H1 (cell line): ENCODE measurements at regions not wholly inside any gene's neighbourhood (a gene's known extent, or its start where the extent isn't known, plus 50 kb on each side); places are given as distances from the start of the nearest gene placed in this dataset.

Experiments
- CTCF ChIA-PET: fragments of 300-600 bp; sonication (Branson Sonifier 250); formaldehyde crosslinking; loops from one replicate; lab custom pipeline; 2021; ENCODE audit not compliant: partially characterized antibody; lab: Charles Lee
- POLR2A ChIA-PET: fragments of 300-600 bp; sonication (Branson Sonifier 250); formaldehyde crosslinking; loops from one replicate; lab custom pipeline; 2021; ENCODE audit warnings: inconsistent platforms; ENCODE audit not compliant: partially characterized antibody; lab: Charles Lee
- DNase-seq, 2 experiments: peaks; one replicate each; pipeline versions ENCODE4 v3.0.0 to v3.0.0-alpha.2; 2010 to 2022; ENCODE audit warnings: low spot score in 2 of 2, low read depth in 1 of 2, mixed read lengths in 1 of 2
- FAIRE-seq: peaks from 2 replicates; lab custom pipeline; 2011; peaks lifted over from hg19 to GRCh38; lab: Jason Lieb, UNC
- H2AFZ ChIP-seq: 2 replicates; pipeline ENCODE4 v1.8.1; 2012; ENCODE audit warnings: low read length, inconsistent platforms
- H2AK5ac ChIP-seq: 2 replicates; pipeline ENCODE4 v1.6.1; 2013; ENCODE audit warnings: low read depth, low read length
- H2BK120ac ChIP-seq: replicated peaks from 2 replicates; pipeline ENCODE3; 2013; ENCODE audit warnings: low read depth, low read length, inconsistent platforms
- H2BK12ac ChIP-seq: 2 replicates; pipeline ENCODE4 v1.6.1; 2013; ENCODE audit warnings: low read depth, low read length
- H2BK15ac ChIP-seq: 2 replicates; pipeline ENCODE4 v1.6.1; 2013; ENCODE audit warnings: low read length
- H2BK20ac ChIP-seq: 2 replicates; pipeline ENCODE4 v1.6.1; 2013; ENCODE audit warnings: low read length
- H2BK5ac ChIP-seq: 2 replicates; pipeline ENCODE4 v1.6.1; 2013; ENCODE audit warnings: low read depth, low read length
- H3K14ac ChIP-seq: 2 replicates; pipeline ENCODE4 v1.6.1; 2013; ENCODE audit warnings: inconsistent platforms; ENCODE audit not compliant: insufficient read length
- H3K18ac ChIP-seq: 2 replicates; pipeline ENCODE4 v1.6.1; 2013; ENCODE audit warnings: low read length; ENCODE audit errors: extremely low read depth
- H3K23ac ChIP-seq: 2 replicates; pipeline ENCODE4 v1.6.1; 2013; ENCODE audit warnings: inconsistent platforms; ENCODE audit not compliant: insufficient read length
- H3K23me2 ChIP-seq: 2 replicates; pipeline ENCODE4 v1.6.1; 2013; ENCODE audit warnings: low read depth, low read length
- H3K27ac ChIP-seq: 2 replicates; pipeline ENCODE4 v1.6.1; 2011; ENCODE audit warnings: low read depth, low read length, inconsistent platforms
- H3K27me3 ChIP-seq, 4 experiments: replicated peaks in 1 of 4; 1 replicate in 1 of 4; 2 replicates in 3 of 4; pipeline versions ENCODE4 v1.6.1 to v1.8.1; 2011 to 2013; ENCODE audit warnings: low read length in 3 of 4, mild to moderate bottlenecking in 3 of 4, inconsistent platforms in 2 of 4, mixed read lengths in 2 of 4, moderate library complexity in 1 of 4; ENCODE audit not compliant: control insufficient read depth in 3 of 4, insufficient read depth in 3 of 4; ENCODE audit errors: extremely low read depth in 1 of 4
- H3K36me3 ChIP-seq, 4 experiments: 2 replicates each; pipeline versions ENCODE4 v1.6.1 to v1.8.1; 2011 to 2013; ENCODE audit warnings: mild to moderate bottlenecking in 4 of 4, low read length in 3 of 4, moderate library complexity in 2 of 4, control low read depth in 1 of 4, inconsistent platforms in 1 of 4; ENCODE audit not compliant: insufficient read depth in 4 of 4, control insufficient read depth in 2 of 4
- H3K4ac ChIP-seq: replicated peaks from 2 replicates; pipeline ENCODE3; 2013; ENCODE audit warnings: low read length, low read depth, mixed read lengths, inconsistent platforms; ENCODE audit not compliant: insufficient read length
- H3K4me1 ChIP-seq, 4 experiments: replicated peaks in 1 of 4; 1 replicate in 1 of 4; 2 replicates in 3 of 4; pipeline versions ENCODE4 v1.6.1 to v1.8.1; 2011 to 2013; ENCODE audit warnings: low read length in 3 of 4, inconsistent platforms in 2 of 4, mixed read lengths in 1 of 4; ENCODE audit not compliant: insufficient read depth in 4 of 4, control insufficient read depth in 3 of 4
- H3K4me2 ChIP-seq, 2 experiments: 2 replicates each; pipeline versions ENCODE4 v1.6.1 to v1.8.1; 2011 to 2013; ENCODE audit warnings: low read depth in 2 of 2, low read length in 2 of 2, control low read depth in 1 of 2, inconsistent platforms in 1 of 2, mild to moderate bottlenecking in 1 of 2; ENCODE audit not compliant: insufficient read depth in 1 of 2
- H3K4me3 ChIP-seq, 4 experiments: fragments of 200-600, 300-600 bp in 1 of 4; sonication (generic), shearing (Covaris generic), sonication (Bioruptor Twin) in 1 of 4; 2 replicates each; pipeline versions ENCODE4 v1.5.1 to v1.8.1; 2011 to 2016; ENCODE audit warnings: low read length in 4 of 4, low read depth in 3 of 4, control low read depth in 2 of 4, inconsistent platforms in 2 of 4, mild to moderate bottlenecking in 2 of 4, mixed read lengths in 1 of 4, moderate library complexity in 1 of 4; ENCODE audit not compliant: insufficient read depth in 2 of 4; ENCODE audit errors: extremely low read depth in 1 of 4
- H3K56ac ChIP-seq: replicated peaks from 2 replicates; pipeline ENCODE3; 2013; ENCODE audit warnings: low read depth, mild to moderate bottlenecking, mixed read lengths, low read length, inconsistent platforms; ENCODE audit not compliant: insufficient read length
- H3K79me1 ChIP-seq: 2 replicates; pipeline ENCODE4 v1.6.1; 2013; ENCODE audit warnings: low read depth, low read length, control low read depth
- H3K79me2 ChIP-seq, 2 experiments: 2 replicates each; pipeline versions ENCODE4 v1.6.1 to v1.8.1; 2012 to 2013; ENCODE audit warnings: low read length in 2 of 2, mild to moderate bottlenecking in 2 of 2, inconsistent platforms in 1 of 2; ENCODE audit not compliant: insufficient read depth in 2 of 2, control insufficient read depth in 1 of 2
- H3K9ac ChIP-seq, 4 experiments: replicated peaks in 1 of 4; 1 replicate in 1 of 4; 2 replicates in 3 of 4; pipeline versions ENCODE4 v1.6.1 to v1.8.1; 2011 to 2013; ENCODE audit warnings: low read depth in 3 of 4, low read length in 3 of 4, control low read depth in 2 of 4, mild to moderate bottlenecking in 2 of 4, moderate library complexity in 2 of 4, inconsistent platforms in 1 of 4; ENCODE audit errors: extremely low read depth in 1 of 4
- H3K9me3 ChIP-seq, 2 experiments: 2 replicates each; pipeline versions ENCODE4 v1.6.1 to v1.8.1; 2012 to 2013; ENCODE audit warnings: mild to moderate bottlenecking in 2 of 2, moderate library complexity in 2 of 2, control low read depth in 1 of 2, inconsistent platforms in 1 of 2, low read depth in 1 of 2, low read length in 1 of 2, mixed read lengths in 1 of 2; ENCODE audit not compliant: insufficient read depth in 2 of 2
- H4K20me1 ChIP-seq, 2 experiments: replicated peaks in 1 of 2; 2 replicates each; pipeline versions ENCODE3 to v1.8.1; 2011 to 2013; ENCODE audit warnings: inconsistent platforms in 2 of 2, low read length in 2 of 2, mild to moderate bottlenecking in 1 of 2; ENCODE audit not compliant: insufficient read depth in 2 of 2, control insufficient read depth in 1 of 2
- H4K5ac ChIP-seq: 2 replicates; pipeline ENCODE4 v1.6.1; 2013; ENCODE audit warnings: low read length, low read depth, mixed read lengths, inconsistent platforms; ENCODE audit not compliant: insufficient read length
- H4K8ac ChIP-seq: 2 replicates; pipeline ENCODE4 v1.8.0; 2013; ENCODE audit warnings: mild to moderate bottlenecking, moderate library complexity, low read length, inconsistent platforms; ENCODE audit not compliant: insufficient read depth; ENCODE audit errors: extremely low read depth
- H4K91ac ChIP-seq: replicated peaks from 2 replicates; pipeline ENCODE3; 2013; ENCODE audit warnings: low read length, mixed read lengths, inconsistent platforms; ENCODE audit not compliant: insufficient read length
- ATF3 ChIP-seq: IDR thresholded peaks from 2 replicates; pipeline ENCODE4 v1.6.1; 2011; ENCODE audit warnings: low read depth, mild to moderate bottlenecking, low read length; ENCODE audit not compliant: insufficient read depth
- BACH1 ChIP-seq: IDR thresholded peaks from 2 replicates; pipeline ENCODE4 v1.6.1; 2012; ENCODE audit warnings: low read length, improper control_type of control experiment
- BCL11A ChIP-seq, 2 experiments: IDR thresholded peaks; one replicate each; pipeline ENCODE4 v1.6.1; 2011; ENCODE audit warnings: low read depth in 2 of 2, low read length in 2 of 2, mild to moderate bottlenecking in 2 of 2
- CREB1 ChIP-seq: IDR thresholded peaks from 2 replicates; pipeline ENCODE4 v1.6.1; 2012; ENCODE audit warnings: inconsistent platforms
- CTBP2 ChIP-seq: IDR thresholded peaks from 2 replicates; pipeline ENCODE4 v1.7.0; 2011; ENCODE audit warnings: borderline replicate concordance, mild to moderate bottlenecking, moderate library complexity, mixed read lengths, low read length; ENCODE audit not compliant: insufficient read depth, insufficient read length
- EGR1 ChIP-seq: IDR thresholded peaks from 2 replicates; pipeline ENCODE4 v1.6.1; 2011; ENCODE audit warnings: low read depth, low read length, borderline replicate concordance
- HDAC2 ChIP-seq, 2 experiments: fragments of 300-600 bp in 1 of 2; sonication (generic) in 1 of 2; IDR thresholded peaks; 2 replicates each; pipeline ENCODE4 v1.6.1; 2011 to 2012; ENCODE audit warnings: low read depth in 2 of 2, low read length in 2 of 2, mild to moderate bottlenecking in 2 of 2, moderate library complexity in 2 of 2, borderline replicate concordance in 1 of 2, inconsistent platforms in 1 of 2
- HDAC6 ChIP-seq: IDR thresholded peaks from one replicate; pipeline ENCODE4 v1.7.1; 2012; ENCODE audit warnings: low read depth, mild to moderate bottlenecking, inconsistent platforms, low read length, moderate library complexity
- JUND ChIP-seq: IDR thresholded peaks from 2 replicates; pipeline ENCODE4 v1.6.1; 2011; ENCODE audit warnings: mild to moderate bottlenecking, improper control_type of control experiment, low read length
- MAX ChIP-seq: IDR thresholded peaks from 2 replicates; pipeline ENCODE4 v1.6.1; 2012; ENCODE audit warnings: inconsistent platforms
- NRF1 ChIP-seq: IDR thresholded peaks from 2 replicates; pipeline ENCODE4 v1.6.1; 2011; ENCODE audit warnings: mild to moderate bottlenecking, low read depth, low read length, improper control_type of control experiment
- PHF8 ChIP-seq: fragments of 200-600 bp; sonication (generic); conservative IDR thresholded peaks from 2 replicates; pipeline ENCODE4 v1.7.1; 2012; ENCODE audit warnings: low read depth, mild to moderate bottlenecking, inconsistent platforms, low read length, moderate library complexity
- RFX5 ChIP-seq: IDR thresholded peaks from 2 replicates; pipeline ENCODE4 v1.6.1; 2011; ENCODE audit warnings: low read depth, low read length, improper control_type of control experiment, borderline replicate concordance
- SIRT6 ChIP-seq: IDR thresholded peaks from one replicate; pipeline ENCODE4 v1.7.1; 2012; ENCODE audit warnings: low read length, inconsistent platforms
- SP2 ChIP-seq: IDR thresholded peaks from 2 replicates; pipeline ENCODE4 v1.6.1; 2012; ENCODE audit warnings: mild to moderate bottlenecking, low read length, inconsistent platforms
- WGBS, 2 experiments: shearing (Covaris generic) in 1 of 2; methylation state at CpG; one replicate each; pipeline versions ENCODE4 v1.1.6 to v1.1.7; 2013 to 2015; ENCODE audit warnings: low lambda C conversion rate in 2 of 2, mixed read lengths in 2 of 2, inconsistent platforms in 1 of 2, low coverage in 1 of 2, missing lambda C conversion rate in 1 of 2; ENCODE audit not compliant: insufficient replicate concordance in 2 of 2, insufficient coverage in 1 of 2, insufficient read length in 1 of 2; ENCODE audit errors: extremely low coverage in 1 of 2, missing lambda C conversion rate in 1 of 2; 5-methylcytosine and 5-hydroxymethylcytosine counted together

GRCh38 chr2:52974127-52974526, 793.5 kb upstream of the CHAC2 start:
- no peak overlapping the region for H3K56ac ChIP-seq
- H2BK15ac ChIP-seq, result no peak overlapping the region
- no peak overlapping the region for H3K27ac ChIP-seq
- no peaks in the 10 kb centered on the region for H3K79me2 ChIP-seq
- H2BK20ac ChIP-seq, result no peak overlapping the region
- no peak overlapping the region for H2BK12ac ChIP-seq
- DNase-seq (no peak), FAIRE-seq (no peak)
- no peak overlapping the region for H2AFZ ChIP-seq
- H4K20me1 ChIP-seq, result no peaks in the 10 kb centered on the region
- H2AK5ac ChIP-seq, result no peak overlapping the region
- H4K5ac ChIP-seq, result no peak overlapping the region
- no peaks in the 10 kb centered on the region for H3K36me3 ChIP-seq
- no peak overlapping the region for H3K4me2 ChIP-seq
- H3K4me1 ChIP-seq, result no peaks in the 10 kb centered on the region
- H3K9ac ChIP-seq, result no peak overlapping the region
- WGBS, 2 experiments, result 93% methylated on average over 1 of the region's 1 CpG; no CpG with 5 or more reads in 1 of the 2 experiments
- H3K23me2 ChIP-seq, result no peaks in the 10 kb centered on the region
- H3K9me3 ChIP-seq, result no peaks in the 10 kb centered on the region
- no peaks in the 10 kb centered on the region for H3K27me3 ChIP-seq
- no peak overlapping the region for H3K23ac ChIP-seq
- no peak overlapping the region for H3K4ac ChIP-seq
- H2BK5ac ChIP-seq, result no peak overlapping the region
- H4K91ac ChIP-seq, result no peak overlapping the region
- no peak overlapping the region for H3K14ac ChIP-seq
- no peak overlapping the region for H3K4me3 ChIP-seq
- H4K8ac ChIP-seq, result no peak overlapping the region
- CTCF ChIA-PET, result interaction anchor here (0.7 to 1.3 kb wide), 3 partner anchors 11 to 721 kb away, joined by 3 to 5 read pairs (median 3); no protein-coding TSS in a partner anchor
- POLR2A ChIA-PET, result no interaction called here
- no peaks in the 10 kb centered on the region for H3K79me1 ChIP-seq
- no peak overlapping the region for H2BK120ac ChIP-seq
- no peak overlapping the region for H3K18ac ChIP-seq
- TF ChIP-seq CREB1, result no peak
- TF ChIP-seq HDAC6, result no peak
- TF ChIP-seq NRF1, result no peak
- no peak for TF ChIP-seq RFX5
- TF ChIP-seq SP2, result no peak
- TF ChIP-seq ATF3, result no peak
- no peak for TF ChIP-seq HDAC2 (IDR thresholded peaks at IDR 0.05; ENCODE audit: borderline replicate concordance in 1 of 2, low read depth in 2 of 2, low read length in 2 of 2)
- no peak for TF ChIP-seq BACH1
- TF ChIP-seq JUND, result no peak
- no peak for TF ChIP-seq CTBP2
- no peak for TF ChIP-seq BCL11A (IDR thresholded peaks at IDR 0.05; ENCODE audit: low read depth in 2 of 2, low read length in 2 of 2)
- no peak for TF ChIP-seq EGR1
- TF ChIP-seq SIRT6, result no peak
- TF ChIP-seq PHF8, result no peak
- no peak for TF ChIP-seq MAX
